ENCODE measurements at regions not wholly inside any gene's neighbourhood (a gene's known extent, or its start where the extent isn't known, plus 50 kb on each side); places are given as distances from the start of the nearest gene placed in this dataset.

GRCh38 chr12:88418856-88419497 is 161.3 kb downstream of the KITLG start:
- no peak for DNase-seq

DNA sequence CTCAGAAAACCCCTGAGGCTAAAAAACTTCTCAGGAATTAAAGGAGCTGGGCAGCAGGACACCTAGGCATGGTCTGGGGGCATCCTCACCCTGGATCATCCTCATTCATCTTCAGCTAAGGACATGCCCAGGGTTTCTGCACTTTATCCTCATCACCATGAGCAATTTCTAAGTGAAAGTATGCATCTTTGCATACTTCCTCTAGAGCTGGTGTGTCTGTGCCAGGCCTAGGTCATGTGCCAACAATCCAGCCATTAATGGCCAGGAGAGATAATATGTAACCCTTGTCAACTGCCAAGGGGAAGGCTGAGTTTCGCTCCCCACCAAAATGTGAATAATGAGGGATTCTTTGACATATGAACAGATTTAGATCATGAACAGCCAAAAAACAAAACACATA is 160.5 kb downstream of the KITLG start:
- no peak for DNase-seq

DNA sequence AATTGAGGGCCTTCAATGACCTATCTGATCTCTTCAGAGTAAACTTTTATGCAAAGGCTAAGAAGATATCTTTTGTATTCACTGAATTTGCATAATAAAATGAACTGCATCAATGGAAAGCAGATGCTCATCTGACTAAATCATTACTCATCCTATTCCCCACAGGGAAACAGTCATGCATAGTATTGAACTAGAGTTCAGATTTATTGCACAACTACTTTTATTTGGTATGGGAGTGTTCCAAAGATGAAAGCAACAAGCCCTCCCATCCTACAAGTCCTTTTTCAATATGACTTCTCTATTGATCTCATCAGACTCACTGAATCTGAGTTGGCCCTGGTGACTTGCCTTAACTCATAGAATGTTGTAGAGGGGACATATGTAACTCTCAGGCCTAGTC is 159.8 kb downstream of the KITLG start:
- DNase-seq, result no peak

DNA sequence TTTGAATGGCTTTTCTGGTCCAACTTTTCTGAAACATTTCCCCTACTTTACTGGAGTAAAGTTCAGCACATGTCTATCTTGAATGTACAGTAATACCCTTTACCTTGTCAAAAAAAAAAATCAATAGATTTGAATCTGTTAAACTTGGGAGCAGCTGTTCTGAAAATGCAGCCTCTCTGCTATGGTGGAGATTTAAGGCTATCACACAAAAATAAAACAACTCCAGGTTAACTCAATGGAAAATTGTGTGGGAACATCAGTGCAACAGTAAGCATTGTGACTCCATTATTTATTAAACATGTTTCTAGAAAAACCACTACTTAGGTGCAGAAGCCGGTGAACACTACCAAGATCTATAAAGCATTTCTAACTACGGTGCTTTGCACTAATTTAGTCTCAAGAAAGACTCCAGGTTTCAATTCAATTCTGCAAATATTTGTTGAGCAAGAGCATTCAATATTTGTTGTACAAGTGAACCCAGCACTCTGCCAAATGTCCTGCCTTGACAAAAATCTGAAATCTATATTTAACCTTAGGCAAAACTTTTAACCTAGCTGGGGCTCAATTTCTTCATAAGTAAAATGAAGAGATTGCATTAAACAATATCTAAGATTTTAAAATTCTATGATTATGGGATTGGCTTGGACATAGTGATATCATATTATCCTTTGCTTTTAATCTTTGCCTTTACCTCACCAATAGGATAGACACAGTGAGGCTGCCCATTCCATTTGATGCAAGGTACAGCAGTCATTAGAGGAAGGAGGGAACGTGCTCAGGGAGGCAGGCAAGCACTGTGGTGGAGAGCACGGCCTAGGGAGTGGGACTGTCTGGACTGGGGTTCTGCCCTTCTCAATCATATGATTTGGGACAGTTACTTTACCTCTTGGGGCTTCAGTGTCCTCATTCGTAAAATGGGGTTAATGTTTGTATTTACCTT is 155.2 kb downstream of the KITLG start:
- DNase-seq, result no peak

GRCh38 chr12:88428350-88428749 is 151.9 kb downstream of the KITLG start:
- DNase-seq, result no peak

- no peak for DNase-seq
Observed at GRCh38 chr12:88431246-88431645, 149.0 kb downstream of the KITLG start.

DNA sequence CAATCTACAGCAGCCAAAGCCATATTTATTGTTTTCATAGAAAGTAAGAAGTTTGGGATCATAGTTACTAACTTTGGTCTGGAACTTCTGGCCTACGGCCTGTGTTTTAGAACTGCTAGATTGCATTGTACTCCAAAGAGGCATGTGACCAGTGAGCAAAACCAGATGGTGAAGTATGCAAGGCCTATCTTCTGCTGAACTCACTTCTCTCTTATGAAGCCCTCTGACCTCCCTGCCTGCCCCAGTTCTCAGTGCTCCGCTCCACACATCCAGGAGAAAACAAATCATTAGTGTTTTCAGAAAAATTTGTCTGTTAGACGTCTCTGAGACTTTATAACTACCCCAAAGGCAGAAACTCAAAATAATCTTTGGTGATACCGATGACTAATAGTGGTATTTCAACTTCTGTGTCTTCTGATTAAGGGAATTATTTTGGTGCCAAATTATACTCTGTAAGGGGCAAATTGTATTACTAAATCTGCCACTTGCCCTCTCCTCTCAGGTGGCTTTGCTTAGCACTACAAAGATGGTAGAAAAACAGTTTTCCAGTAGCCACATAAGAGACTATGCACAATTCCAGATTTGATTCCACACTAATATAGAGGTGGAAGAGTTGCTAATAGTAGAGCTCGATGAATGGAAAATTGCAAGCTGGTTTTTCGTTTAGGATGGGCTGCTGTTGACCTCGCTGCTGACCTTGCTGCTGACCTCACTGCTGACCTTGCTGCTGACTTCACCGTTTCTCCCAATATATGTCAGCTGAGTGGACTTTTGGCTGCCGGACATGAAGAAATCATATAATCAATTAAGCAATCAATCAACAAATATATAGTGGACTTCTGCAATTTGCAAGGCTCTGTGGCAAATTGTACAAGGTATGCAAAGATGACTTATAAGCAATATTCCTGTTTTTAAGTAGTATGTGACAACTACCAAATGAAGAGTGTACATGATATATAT is 147.5 kb downstream of the KITLG start:
- DNase-seq, result no peak

DNA sequence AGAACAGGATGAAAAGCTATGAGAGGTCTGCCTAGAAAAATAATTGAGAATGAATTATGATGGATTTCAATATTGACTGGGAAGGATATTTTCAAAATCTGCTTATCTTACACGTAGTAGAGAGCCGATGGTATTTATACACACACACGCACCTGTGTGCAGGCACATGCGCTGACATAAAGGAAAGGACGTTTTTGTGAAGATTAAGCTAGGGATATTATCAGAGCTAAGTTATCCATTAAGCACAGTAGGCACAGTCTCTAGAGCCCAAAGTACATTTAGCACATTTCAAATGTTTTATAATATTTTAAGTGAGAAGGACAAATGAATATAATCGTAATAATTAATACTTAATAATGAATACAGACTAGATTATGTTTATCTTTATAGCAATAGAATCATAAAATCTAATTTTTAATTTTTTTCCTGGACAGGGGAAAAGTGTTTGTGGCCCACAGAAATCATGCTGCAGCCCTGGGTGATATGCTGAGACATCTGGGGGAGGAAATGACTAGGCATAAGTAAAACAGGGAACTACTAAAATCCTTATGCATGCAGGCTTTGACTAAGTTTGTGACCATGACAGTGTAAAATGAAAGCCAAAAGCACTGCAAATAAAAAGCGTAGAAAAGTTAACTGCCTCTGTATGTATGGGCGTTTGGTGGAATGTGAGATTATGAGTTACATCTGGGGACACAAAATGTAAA is 146.1 kb downstream of the KITLG start:
- DNase-seq, result no peak

GRCh38 chr12:88435334-88436076 is 144.8 kb downstream of the KITLG start:
- no peak for DNase-seq

DNA sequence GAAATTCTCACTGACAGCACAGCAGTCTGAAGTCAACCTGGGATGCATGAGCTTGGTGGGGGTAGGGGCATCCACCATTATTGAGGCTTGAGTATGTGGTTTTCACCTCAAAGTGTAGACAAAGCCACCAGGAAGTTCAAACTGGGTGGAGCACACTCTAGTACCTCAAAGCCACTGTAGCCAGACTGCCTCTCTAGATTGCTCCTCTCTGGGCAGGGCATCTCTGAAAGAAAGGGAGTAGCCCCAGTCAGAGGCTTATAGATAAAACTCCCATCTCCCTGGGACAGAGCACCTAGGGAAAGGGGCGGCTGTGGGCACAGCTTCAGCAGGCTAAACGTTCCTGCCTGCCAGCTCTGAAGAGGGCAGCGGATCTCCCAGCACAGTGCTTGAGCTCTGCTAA is 143.0 kb downstream of the KITLG start:
- DNase-seq, result no peak
